ENCODE measurements at regions not wholly inside any gene's neighbourhood (a gene's known extent, or its start where the extent isn't known, plus 50 kb on each side); places are given as distances from the start of the nearest gene placed in this dataset.

DNA sequence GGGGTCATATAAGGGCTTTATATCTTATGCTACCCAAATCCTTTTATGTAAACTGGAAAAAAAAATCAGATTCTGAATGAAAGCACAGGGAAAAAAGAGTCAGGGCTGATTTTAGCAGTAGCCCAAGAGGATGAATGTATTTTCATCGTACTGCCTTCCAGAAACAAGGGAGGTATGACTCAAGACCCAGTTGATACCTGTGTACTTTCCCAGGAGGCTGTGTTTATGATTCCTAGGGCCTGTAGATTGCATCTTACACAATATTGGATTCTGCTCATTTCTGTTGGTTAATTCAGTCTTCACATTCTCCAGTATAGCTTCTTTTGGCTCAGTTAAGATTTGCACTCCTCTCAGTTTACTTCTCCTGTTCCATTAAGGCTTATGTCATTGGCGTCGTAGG, 127.9 kb upstream of the LIMCH1 start:
- TF ChIP-seq, protein P1, sequence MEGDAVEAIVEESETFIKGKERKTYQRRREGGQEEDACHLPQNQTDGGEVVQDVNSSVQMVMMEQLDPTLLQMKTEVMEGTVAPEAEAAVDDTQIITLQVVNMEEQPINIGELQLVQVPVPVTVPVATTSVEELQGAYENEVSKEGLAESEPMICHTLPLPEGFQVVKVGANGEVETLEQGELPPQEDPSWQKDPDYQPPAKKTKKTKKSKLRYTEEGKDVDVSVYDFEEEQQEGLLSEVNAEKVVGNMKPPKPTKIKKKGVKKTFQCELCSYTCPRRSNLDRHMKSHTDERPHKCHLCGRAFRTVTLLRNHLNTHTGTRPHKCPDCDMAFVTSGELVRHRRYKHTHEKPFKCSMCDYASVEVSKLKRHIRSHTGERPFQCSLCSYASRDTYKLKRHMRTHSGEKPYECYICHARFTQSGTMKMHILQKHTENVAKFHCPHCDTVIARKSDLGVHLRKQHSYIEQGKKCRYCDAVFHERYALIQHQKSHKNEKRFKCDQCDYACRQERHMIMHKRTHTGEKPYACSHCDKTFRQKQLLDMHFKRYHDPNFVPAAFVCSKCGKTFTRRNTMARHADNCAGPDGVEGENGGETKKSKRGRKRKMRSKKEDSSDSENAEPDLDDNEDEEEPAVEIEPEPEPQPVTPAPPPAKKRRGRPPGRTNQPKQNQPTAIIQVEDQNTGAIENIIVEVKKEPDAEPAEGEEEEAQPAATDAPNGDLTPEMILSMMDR (IDR thresholded peaks at IDR 0.05): no peak
- TF ChIP-seq POLR2A (IDR thresholded peaks at IDR 0.05) (no peak), POLR2AphosphoS5 (IDR thresholded peaks at IDR 0.05) (no peak)

Data from prostate gland (tissue), 2 donors.